Adipose tissue (tissue), 3 donors: ENCODE measurements at regions not wholly inside any gene's neighbourhood (a gene's known extent, or its start where the extent isn't known, plus 50 kb on each side); places are given as distances from the start of the nearest gene placed in this dataset.

Experiments used
- H3K27ac ChIP-seq: one replicate; pipeline ENCODE4 v1.5.1; 2013; ENCODE audit warnings: low read depth, low read length
- WGBS, 3 donors: extraction: QIAGEN DNeasy Blood & Tissue Kit; methylation state at CpG; one replicate each; pipeline ENCODE4 v1.1.7; 2013; 5-methylcytosine and 5-hydroxymethylcytosine counted together
- donor health status: healthy with polysubstance abuse.
- donor health status: Bipolar disorder and iron deficiency.
- donor health status: healthy.

GRCh38 chr2:12663306-12664037, 53.3 kb upstream of the TRIB2 start:
- no peak overlapping the region for H3K27ac ChIP-seq
- 53 to 59% (median 53%) methylated on average over 11 of the region's 11 CpGs for WGBS, 3 donors

- no peak overlapping the region for H3K27ac ChIP-seq
These were observed 51.4 kb upstream of the TRIB2 start for GRCh38 chr2:12665334-12665733.

GRCh38 chr2:12666445-12666844, 50.3 kb upstream of the TRIB2 start:
- H3K27ac ChIP-seq: no peak overlapping the region
